ENCODE measurements at regions not wholly inside any gene's neighbourhood (a gene's known extent, or its start where the extent isn't known, plus 50 kb on each side); places are given as distances from the start of the nearest gene placed in this dataset.

DNA sequence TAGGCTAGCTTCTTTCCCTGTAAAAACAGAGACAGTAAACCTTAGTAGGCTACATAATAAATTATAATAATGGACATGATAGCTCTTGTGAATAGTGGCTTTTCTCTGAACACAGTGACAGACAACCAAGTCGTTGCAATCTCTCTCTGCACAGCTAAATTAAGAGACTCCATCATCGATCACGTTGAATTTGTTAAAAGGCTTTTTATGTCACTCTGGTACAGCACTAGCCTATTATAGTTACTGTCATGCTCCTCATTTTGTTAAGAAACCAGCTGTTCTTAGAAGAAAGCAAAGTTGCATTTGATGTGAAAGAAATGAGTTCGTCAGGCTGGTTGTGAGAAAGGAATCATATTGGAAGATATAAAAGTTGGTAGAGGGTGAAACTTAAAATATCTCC, 50.3 kb upstream of the ARHGAP28 start:
- ATAC-seq (no peak), DNase-seq (ENCODE audit: low read depth, low spot score) (no peak)
- Histone ChIP-seq H3K4me2 (ENCODE audit: low read length) (no peak overlapping the region), H3K27me3 (ENCODE audit: insufficient read depth, low read length) (no peaks in the 10 kb centered on the region), H3K9me2 (ENCODE audit: insufficient read depth) (no peaks in the 10 kb centered on the region), H2AFZ (ENCODE audit: low read depth, low read length, poor library complexity, severe bottlenecking) (no peak overlapping the region), H3K4me3 (replicated peaks in 1 of 2; ENCODE audit: low read depth in 1 of 2, low read length in 2 of 2) (no peak overlapping the region), H3K79me2 (ENCODE audit: insufficient read depth, low read length) (no peaks in the 10 kb centered on the region), H3K9ac (ENCODE audit: low read length) (no peak overlapping the region), H3K4me1 (ENCODE audit: control insufficient read depth in 1 of 2, insufficient read depth in 2 of 2, low read length in 2 of 2) (no peaks in the 10 kb centered on the region), H3K9me3 (ENCODE audit: control insufficient read depth in 1 of 2, insufficient read depth in 1 of 2, low read depth in 1 of 2, low read length in 2 of 2) (peaks cover 7 to 42% of the 10 kb centered on the region in 2 experiments; a peak in 2 of 4 replicates), H3K27ac (ENCODE audit: low read depth, low read length) (no peak overlapping the region), H3K36me3 (ENCODE audit: control insufficient read depth in 1 of 2, insufficient read depth in 2 of 2, low read length in 2 of 2) (no peaks in the 10 kb centered on the region), H4K20me1 (ENCODE audit: insufficient read depth) (no peaks in the 10 kb centered on the region)
- ChIA-PET POLR2A (no interaction called here), CTCF (no interaction called here), RAD21 (ENCODE audit: low non-redundant PET in 1 of 2, low total read pairs in 2 of 2, uncharacterized antibody in 2 of 2, unreplicated experiment in 2 of 2) (no interaction called here)
- no TSS peak for BruUV-seq (replicated peaks)
- intact Hi-C loops (cut with micrococcal nuclease) = no loop called here
- TF ChIP-seq, protein P1, sequence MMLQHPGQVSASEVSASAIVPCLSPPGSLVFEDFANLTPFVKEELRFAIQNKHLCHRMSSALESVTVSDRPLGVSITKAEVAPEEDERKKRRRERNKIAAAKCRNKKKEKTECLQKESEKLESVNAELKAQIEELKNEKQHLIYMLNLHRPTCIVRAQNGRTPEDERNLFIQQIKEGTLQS (IDR thresholded peaks at IDR 0.05) = no peak
- TF ChIP-seq EZH2 (IDR thresholded peaks at IDR 0.05) (no peak), POLR2AphosphoS5 (IDR thresholded peaks at IDR 0.05; ENCODE audit: low read depth, low read length) (no peak)
- TF ChIP-seq, protein P2, sequence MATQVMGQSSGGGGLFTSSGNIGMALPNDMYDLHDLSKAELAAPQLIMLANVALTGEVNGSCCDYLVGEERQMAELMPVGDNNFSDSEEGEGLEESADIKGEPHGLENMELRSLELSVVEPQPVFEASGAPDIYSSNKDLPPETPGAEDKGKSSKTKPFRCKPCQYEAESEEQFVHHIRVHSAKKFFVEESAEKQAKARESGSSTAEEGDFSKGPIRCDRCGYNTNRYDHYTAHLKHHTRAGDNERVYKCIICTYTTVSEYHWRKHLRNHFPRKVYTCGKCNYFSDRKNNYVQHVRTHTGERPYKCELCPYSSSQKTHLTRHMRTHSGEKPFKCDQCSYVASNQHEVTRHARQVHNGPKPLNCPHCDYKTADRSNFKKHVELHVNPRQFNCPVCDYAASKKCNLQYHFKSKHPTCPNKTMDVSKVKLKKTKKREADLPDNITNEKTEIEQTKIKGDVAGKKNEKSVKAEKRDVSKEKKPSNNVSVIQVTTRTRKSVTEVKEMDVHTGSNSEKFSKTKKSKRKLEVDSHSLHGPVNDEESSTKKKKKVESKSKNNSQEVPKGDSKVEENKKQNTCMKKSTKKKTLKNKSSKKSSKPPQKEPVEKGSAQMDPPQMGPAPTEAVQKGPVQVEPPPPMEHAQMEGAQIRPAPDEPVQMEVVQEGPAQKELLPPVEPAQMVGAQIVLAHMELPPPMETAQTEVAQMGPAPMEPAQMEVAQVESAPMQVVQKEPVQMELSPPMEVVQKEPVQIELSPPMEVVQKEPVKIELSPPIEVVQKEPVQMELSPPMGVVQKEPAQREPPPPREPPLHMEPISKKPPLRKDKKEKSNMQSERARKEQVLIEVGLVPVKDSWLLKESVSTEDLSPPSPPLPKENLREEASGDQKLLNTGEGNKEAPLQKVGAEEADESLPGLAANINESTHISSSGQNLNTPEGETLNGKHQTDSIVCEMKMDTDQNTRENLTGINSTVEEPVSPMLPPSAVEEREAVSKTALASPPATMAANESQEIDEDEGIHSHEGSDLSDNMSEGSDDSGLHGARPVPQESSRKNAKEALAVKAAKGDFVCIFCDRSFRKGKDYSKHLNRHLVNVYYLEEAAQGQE (IDR thresholded peaks at IDR 0.05; ENCODE audit: low read depth) = no peak
- TF ChIP-seq, protein P3, sequence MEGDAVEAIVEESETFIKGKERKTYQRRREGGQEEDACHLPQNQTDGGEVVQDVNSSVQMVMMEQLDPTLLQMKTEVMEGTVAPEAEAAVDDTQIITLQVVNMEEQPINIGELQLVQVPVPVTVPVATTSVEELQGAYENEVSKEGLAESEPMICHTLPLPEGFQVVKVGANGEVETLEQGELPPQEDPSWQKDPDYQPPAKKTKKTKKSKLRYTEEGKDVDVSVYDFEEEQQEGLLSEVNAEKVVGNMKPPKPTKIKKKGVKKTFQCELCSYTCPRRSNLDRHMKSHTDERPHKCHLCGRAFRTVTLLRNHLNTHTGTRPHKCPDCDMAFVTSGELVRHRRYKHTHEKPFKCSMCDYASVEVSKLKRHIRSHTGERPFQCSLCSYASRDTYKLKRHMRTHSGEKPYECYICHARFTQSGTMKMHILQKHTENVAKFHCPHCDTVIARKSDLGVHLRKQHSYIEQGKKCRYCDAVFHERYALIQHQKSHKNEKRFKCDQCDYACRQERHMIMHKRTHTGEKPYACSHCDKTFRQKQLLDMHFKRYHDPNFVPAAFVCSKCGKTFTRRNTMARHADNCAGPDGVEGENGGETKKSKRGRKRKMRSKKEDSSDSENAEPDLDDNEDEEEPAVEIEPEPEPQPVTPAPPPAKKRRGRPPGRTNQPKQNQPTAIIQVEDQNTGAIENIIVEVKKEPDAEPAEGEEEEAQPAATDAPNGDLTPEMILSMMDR (IDR thresholded peaks at IDR 0.05 in 2 of 3, conservative IDR thresholded peaks at IDR 0.05 in 1 of 3; ENCODE audit: borderline replicate concordance in 1 of 3, insufficient read depth in 1 of 3, low read depth in 2 of 3, low read length in 2 of 3) = no peak
- TF ChIP-seq, protein P4, sequence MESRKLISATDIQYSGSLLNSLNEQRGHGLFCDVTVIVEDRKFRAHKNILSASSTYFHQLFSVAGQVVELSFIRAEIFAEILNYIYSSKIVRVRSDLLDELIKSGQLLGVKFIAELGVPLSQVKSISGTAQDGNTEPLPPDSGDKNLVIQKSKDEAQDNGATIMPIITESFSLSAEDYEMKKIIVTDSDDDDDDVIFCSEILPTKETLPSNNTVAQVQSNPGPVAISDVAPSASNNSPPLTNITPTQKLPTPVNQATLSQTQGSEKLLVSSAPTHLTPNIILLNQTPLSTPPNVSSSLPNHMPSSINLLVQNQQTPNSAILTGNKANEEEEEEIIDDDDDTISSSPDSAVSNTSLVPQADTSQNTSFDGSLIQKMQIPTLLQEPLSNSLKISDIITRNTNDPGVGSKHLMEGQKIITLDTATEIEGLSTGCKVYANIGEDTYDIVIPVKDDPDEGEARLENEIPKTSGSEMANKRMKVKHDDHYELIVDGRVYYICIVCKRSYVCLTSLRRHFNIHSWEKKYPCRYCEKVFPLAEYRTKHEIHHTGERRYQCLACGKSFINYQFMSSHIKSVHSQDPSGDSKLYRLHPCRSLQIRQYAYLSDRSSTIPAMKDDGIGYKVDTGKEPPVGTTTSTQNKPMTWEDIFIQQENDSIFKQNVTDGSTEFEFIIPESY (IDR thresholded peaks at IDR 0.05; ENCODE audit: extremely low read depth, insufficient replicate concordance, low read length) = no peak
